SKM-1 treated with dmso at 0.1 percent for 144 hours (cell line): ENCODE measurements at regions not wholly inside any gene's neighbourhood (a gene's known extent, or its start where the extent isn't known, plus 50 kb on each side); places are given as distances from the start of the nearest gene placed in this dataset.
A peak's percentile ranks its signal among the peaks of the same experiment; 100 is the strongest.

Experiments used
- DNase-seq: peaks from one replicate; lab custom pipeline; 2025; ENCODE audit not compliant: unreplicated experiment; lab: John Stamatoyannopoulos, UW

- no peak for DNase-seq
These were observed 172.3 kb upstream of the TBCA start for GRCh38 chr5:77948476-77948875.

- no peak for DNase-seq
These were observed 170.9 kb upstream of the TBCA start for GRCh38 chr5:77947041-77947428.

GRCh38 chr5:77946381-77947040, 170.4 kb upstream of the TBCA start:
- DNase-seq: no peak

DNA sequence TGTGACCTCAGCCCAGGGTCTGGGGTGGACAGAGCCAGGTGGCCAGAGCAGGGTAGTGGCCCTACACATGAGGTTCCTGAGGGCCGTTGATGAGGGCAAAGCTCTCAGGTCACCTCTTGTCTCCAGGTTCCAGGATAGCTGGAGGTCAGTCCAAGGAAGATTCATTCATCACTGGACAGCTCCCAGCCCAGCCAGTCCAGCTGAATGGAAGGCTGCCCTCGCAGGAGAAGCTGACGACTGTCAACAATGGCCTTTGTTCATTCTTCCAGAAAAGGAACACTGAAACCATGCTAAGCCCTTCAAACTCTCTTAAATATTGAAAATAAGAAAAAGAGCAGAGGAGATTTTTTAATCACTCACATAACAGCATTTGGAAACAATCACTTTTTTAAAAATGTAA, 169.7 kb upstream of the TBCA start:
- DNase-seq: no peak

DNA sequence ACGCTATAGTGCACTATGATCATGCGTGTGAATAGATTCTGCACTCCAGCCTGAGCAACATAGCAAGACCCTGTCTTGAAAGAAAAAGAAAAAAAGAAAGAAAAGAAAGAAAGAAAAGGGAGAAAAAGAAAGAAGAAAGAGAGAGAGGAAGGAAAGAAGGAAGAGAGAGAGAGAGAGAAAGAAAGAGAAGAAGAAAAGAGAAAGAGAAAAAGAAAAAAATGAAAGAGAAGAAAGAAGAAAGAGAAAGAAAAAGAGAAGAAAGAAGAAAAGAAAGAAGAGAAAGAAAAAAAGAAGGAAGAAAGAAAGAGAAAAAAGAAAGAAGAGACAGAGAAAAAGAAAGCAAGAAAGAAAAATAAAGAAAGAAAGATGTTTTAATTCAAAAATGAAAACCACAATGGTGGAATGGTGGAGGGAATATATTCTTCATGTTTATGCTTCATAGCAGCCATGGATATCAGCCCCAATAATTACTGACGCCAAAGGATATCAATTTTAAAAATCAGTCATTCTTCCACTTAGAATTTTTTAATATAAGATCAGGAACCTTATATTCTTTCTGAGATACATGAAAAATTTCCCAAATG, 168.7 kb upstream of the TBCA start:
- DNase-seq: no peak

- DNase-seq: no peak
These were observed 167.7 kb upstream of the TBCA start for GRCh38 chr5:77943851-77944250.

- no peak for DNase-seq
These were observed 166.6 kb upstream of the TBCA start for GRCh38 chr5:77942578-77943239.

DNA sequence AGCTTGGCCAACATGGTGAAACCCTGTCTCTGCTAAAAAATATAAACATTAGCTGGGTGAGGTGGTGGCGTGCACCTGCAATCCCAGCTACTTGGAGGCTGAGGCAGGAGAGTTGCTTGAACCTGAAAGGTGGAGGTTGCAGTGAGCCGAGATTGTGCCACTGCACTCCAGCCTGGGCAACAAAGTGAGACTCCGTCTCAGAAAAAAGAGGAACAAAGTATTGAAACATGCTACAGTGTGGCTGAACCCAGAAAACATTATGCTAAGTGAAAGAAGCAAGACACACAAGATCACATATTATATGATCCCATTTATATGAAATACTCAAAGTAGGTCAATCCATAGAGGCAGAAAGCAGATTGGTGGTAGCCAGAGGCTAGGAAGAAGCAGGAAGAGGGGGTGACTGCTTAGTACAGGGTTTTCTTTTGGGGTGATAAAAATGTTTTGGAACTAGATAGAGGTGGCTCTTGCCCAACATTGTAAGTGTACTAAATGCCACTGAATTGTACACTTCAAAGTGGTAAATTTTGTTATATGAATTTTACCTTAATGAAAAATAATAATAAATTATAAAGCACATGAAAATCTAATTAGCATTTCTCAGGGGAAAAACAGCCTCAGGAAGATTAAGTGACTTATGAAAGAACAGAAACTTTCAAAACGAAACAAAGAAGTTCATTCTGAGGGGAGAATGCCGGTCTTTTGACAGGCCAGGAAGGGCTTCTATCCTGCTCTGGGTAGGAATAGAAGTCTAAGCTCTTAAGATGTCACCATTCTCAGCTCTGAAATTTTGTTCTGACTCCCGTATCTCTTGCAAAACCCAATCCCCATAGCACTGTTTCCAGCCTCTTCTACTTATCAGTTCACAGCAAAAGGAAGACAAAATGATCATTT, 161.1 kb upstream of the TBCA start:
- peak; percentile 61 for DNase-seq

- no peak for DNase-seq
These were observed 160.2 kb upstream of the TBCA start for GRCh38 chr5:77936365-77936693.

- peak; percentile 86 for DNase-seq
These were observed 159.6 kb upstream of the TBCA start for GRCh38 chr5:77935506-77936364.

DNA sequence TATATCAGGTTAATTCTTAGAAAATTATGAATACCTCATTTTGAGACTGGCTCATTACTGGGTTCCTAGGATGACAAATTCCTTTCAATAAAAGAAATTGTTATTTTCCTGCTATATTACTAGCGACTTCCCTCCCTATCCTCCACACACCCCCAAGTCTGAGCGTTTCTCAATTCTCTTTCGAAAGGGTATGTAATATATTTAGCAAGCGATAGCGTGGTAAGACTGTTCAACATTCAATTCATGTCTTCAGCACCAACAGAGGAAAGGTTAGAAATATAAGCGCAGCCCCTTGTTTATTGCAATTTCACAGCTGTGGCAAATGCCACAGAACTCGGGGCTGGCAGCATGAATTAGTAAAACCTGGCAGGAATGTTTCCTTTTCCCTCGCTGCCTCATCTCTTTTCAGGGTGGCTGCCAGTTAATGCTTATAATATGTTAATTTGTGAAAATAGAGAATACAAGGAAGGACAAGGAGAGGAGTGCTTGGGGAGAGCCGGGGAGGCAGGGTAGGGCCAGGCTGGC, 152.7 kb upstream of the TBCA start:
- DNase-seq: no peak

DNA sequence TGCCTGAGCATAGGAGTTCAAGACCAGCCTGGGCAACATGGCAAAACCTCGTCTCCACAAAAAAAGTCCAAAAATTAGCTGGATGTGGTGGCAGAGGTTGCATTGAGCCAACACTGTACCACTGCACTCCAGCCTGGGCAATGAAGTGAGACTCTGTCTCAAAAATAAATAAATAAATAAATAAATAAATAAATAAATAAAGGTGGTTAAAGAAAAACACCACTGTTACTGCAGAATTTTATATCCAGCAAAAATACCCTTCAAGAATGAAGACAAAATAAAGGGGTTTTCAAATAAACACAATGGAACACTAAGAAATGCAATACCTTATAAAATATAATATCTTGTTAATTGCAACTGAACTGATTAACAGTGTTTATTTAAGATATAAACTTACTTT, 150.2 kb upstream of the TBCA start:
- DNase-seq: no peak

- no peak for DNase-seq
These were observed 149.4 kb upstream of the TBCA start for GRCh38 chr5:77925503-77925902.

- no peak for DNase-seq
These were observed 147.9 kb upstream of the TBCA start for GRCh38 chr5:77924081-77924480.

- no peak for DNase-seq
These were observed 147.5 kb upstream of the TBCA start for GRCh38 chr5:77923666-77924065.

- no peak for DNase-seq
These were observed 145.1 kb upstream of the TBCA start for GRCh38 chr5:77921094-77921768.

- no peak for DNase-seq
These were observed 144.4 kb upstream of the TBCA start for GRCh38 chr5:77920359-77921058.

- no peak for DNase-seq
These were observed 139.2 kb upstream of the TBCA start for GRCh38 chr5:77915346-77915745.

DNA sequence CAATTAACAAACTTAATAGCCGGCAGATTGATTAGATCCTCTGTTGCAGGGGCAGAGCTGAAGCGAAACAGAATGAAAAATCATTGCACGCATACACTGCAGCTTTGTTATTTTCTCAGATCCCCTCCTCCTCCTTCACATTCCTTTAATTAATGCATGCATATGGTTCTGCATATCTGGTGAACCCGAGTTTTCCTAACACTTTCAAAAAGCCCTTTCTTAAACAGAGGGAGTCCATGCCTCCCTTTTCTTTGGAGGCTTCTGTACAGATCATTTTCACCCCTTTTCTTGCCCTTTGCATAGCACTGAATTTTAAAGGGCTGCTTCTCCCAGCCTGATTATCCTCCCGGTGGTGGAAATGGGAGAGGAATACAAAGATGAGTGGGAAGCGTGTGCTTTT, 136.6 kb upstream of the TBCA start:
- DNase-seq: no peak
